OCI-LY3 (cell line): ENCODE measurements at regions not wholly inside any gene's neighbourhood (a gene's known extent, or its start where the extent isn't known, plus 50 kb on each side); places are given as distances from the start of the nearest gene placed in this dataset.

Experiments used
- H2AFZ ChIP-seq: fragments of 200-600, 300-600 bp; shearing (Covaris generic); 2 replicates; pipeline ENCODE4 v1.6.0; 2014; ENCODE audit warnings: antibody characterized with exemption, low read depth, low read length
- H3K27ac ChIP-seq: fragments of 200-600, 300-600 bp; sonication (generic); 2 replicates; pipeline ENCODE4 v1.5.1; 2014; ENCODE audit warnings: mild to moderate bottlenecking, low read length, moderate library complexity, mixed read lengths
- H3K27me3 ChIP-seq: fragments of 200-600, 300-600 bp; sonication (generic); 2 replicates; pipeline ENCODE4 v1.6.1; 2014; ENCODE audit warnings: low read depth, low read length, mixed read lengths
- H3K36me3 ChIP-seq: fragments of 200-600, 300-600 bp; sonication (generic); replicated peaks from 2 replicates; pipeline ENCODE3; 2014; ENCODE audit warnings: low read depth, low read length, mixed read lengths
- H3K4me1 ChIP-seq: fragments of 300-600, 200-600 bp; sonication (generic); 2 replicates; pipeline ENCODE4 v1.6.1; 2014; ENCODE audit warnings: low read length, mixed read lengths
- H3K4me2 ChIP-seq: fragments of 200-600, 300-600 bp; sonication (generic); 2 replicates; pipeline ENCODE4 v1.6.1; 2014; ENCODE audit warnings: low read length, mixed read lengths
- H3K4me3 ChIP-seq: fragments of 300-600, 200-600 bp; sonication (generic); 2 replicates; pipeline ENCODE4 v1.5.1; 2014; ENCODE audit warnings: antibody characterized with exemption, mild to moderate bottlenecking, low read length, moderate library complexity
- H3K79me2 ChIP-seq: fragments of 300-600, 200-600 bp; shearing (Covaris generic); 2 replicates; pipeline ENCODE4 v1.6.1; 2014; ENCODE audit warnings: mild to moderate bottlenecking, low read length, mixed read lengths
- H3K9ac ChIP-seq: fragments of 300-600, 200-600 bp; shearing (Covaris generic); 2 replicates; pipeline ENCODE4 v1.6.0; 2014; ENCODE audit warnings: mild to moderate bottlenecking, low read length, moderate library complexity
- H3K9me3 ChIP-seq: fragments of 200-600, 300-600 bp; shearing (Covaris generic); 2 replicates; pipeline ENCODE4 v1.6.1; 2014; ENCODE audit warnings: low read length, mixed read lengths; ENCODE audit not compliant: insufficient read depth
- H4K20me1 ChIP-seq: fragments of 200-600, 300-600 bp; sonication (generic); 2 replicates; pipeline ENCODE4 v1.6.1; 2016; ENCODE audit warnings: low read length, mixed read lengths; ENCODE audit not compliant: insufficient read depth
- CTCF ChIP-seq: fragments of 200-600, 300-600 bp; sonication (generic); IDR thresholded peaks from 2 replicates; pipeline ENCODE4 v1.5.1; 2014; ENCODE audit warnings: antibody characterized with exemption, low read length, low read depth
- EZH2phosphoT487 ChIP-seq: fragments of 200-600 bp; shearing (Covaris generic); IDR thresholded peaks from 2 replicates; pipeline ENCODE4 v1.6.1; 2018; ENCODE audit warnings: antibody characterized with exemption, mixed run types, low read depth

GRCh38 chr1:25033030-25033827 lies 103.2 kb upstream of the RUNX3 start:
- no peaks in the 10 kb centered on the region for H3K9me3 ChIP-seq
- peak overlapping the region; percentile 97 for H3K4me2 ChIP-seq
- H3K4me3 ChIP-seq = peak overlapping the region; percentile 68
- H4K20me1 ChIP-seq = no peaks in the 10 kb centered on the region
- TF ChIP-seq EZH2phosphoT487 = no peak
- TF ChIP-seq CTCF = no peak
- no peak overlapping the region for H2AFZ ChIP-seq
- H3K27me3 ChIP-seq = peaks cover 6% of the 10 kb centered on the region
- H3K9ac ChIP-seq = peak overlapping the region; percentile 65
- peak overlapping the region; percentile 96 for H3K27ac ChIP-seq
- no peaks in the 10 kb centered on the region for H3K79me2 ChIP-seq
- no peaks in the 10 kb centered on the region for H3K36me3 ChIP-seq
- peaks cover 76% of the 10 kb centered on the region for H3K4me1 ChIP-seq

- Histone ChIP-seq H2AFZ (no peak overlapping the region), H3K79me2 (no peaks in the 10 kb centered on the region), H4K20me1 (no peaks in the 10 kb centered on the region), H3K36me3 (no peaks in the 10 kb centered on the region), H3K9ac (peak overlapping the region; percentile 70), H3K9me3 (no peaks in the 10 kb centered on the region), H3K4me1 (peaks cover 80% of the 10 kb centered on the region), H3K27me3 (peaks cover 6% of the 10 kb centered on the region), H3K4me2 (peak overlapping the region; percentile 97), H3K4me3 (peak overlapping the region; percentile 68), H3K27ac (peak overlapping the region; percentile 96)
- no peak for TF ChIP-seq EZH2phosphoT487
- TF ChIP-seq CTCF = peak; percentile 35
Measured at GRCh38 chr1:25031966-25032667, 102.0 kb upstream of the RUNX3 start.

- Histone ChIP-seq H3K79me2 (no peaks in the 10 kb centered on the region), H2AFZ (no peak overlapping the region), H3K9ac (peak overlapping the region; percentile 70), H3K9me3 (no peaks in the 10 kb centered on the region), H3K4me1 (peaks cover 82% of the 10 kb centered on the region), H4K20me1 (no peaks in the 10 kb centered on the region), H3K36me3 (no peaks in the 10 kb centered on the region), H3K4me2 (peak overlapping the region; percentile 97), H3K27ac (peak overlapping the region; percentile 96), H3K4me3 (peak overlapping the region; percentile 68), H3K27me3 (peaks cover 6% of the 10 kb centered on the region)
- TF ChIP-seq CTCF = no peak
- no peak for TF ChIP-seq EZH2phosphoT487
Measured at GRCh38 chr1:25031601-25031965, 101.5 kb upstream of the RUNX3 start.
